T47D (cell line): ENCODE measurements at regions not wholly inside any gene's neighbourhood (a gene's known extent, or its start where the extent isn't known, plus 50 kb on each side); places are given as distances from the start of the nearest gene placed in this dataset.

Experiments
- DNase-seq, 2 experiments: peaks; one replicate each; pipeline versions ENCODE4 v3.0.0 to v3.0.0-alpha.2; 2011 to 2012; ENCODE audit warnings: low read depth in 1 of 2, low spot score in 1 of 2
- JUND ChIP-seq: IDR thresholded peaks from 2 replicates; pipeline ENCODE4 v1.6.1; 2012; ENCODE audit warnings: low read depth
- in situ Hi-C: cut with HindIII; loops from 2 replicates; pipeline ENCODE4 v1.10.0; 2016; ENCODE audit warnings: low sequenced_read_pairs, low pct_unique_long_range_greater_than_20kb

GRCh38 chr6:169988769-169989550, 237.5 kb downstream of the ERMARD start:
- no peak for DNase-seq
- TF ChIP-seq JUND, result no peak
- in situ Hi-C loops, result no loop called here

DNA sequence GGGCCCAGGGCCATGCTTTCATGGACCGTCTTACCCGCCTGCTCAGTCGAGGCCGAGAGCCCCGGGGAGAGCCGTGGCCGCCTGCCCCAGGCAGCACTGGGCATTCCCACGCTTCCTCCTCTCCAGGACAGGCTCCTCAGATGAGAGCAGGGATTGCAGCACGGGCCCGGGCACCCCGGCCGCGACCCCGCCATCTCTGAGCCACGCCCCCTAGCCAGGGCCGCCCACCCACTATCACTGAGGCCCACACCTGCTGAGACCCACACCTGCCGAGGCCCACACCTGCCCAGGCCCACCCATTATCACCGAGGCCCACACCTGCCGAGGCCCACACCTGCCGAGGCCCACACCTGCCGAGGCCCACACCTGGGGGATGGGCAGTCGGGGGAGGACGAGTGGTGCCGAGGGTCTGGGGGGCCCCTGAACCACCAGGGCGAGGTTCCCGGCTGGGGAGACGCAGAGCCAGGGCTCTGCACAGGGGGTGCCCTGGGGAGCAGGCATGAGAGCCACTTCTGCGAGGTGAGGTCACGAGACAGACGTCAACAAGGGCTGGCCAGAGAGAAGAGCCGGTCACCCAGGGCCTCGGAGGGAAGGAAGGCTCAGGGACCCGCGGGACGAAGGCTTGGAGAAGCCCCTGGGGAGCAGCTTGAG, 235.6 kb downstream of the ERMARD start:
- in situ Hi-C loops, result no loop called here
- TF ChIP-seq JUND, result no peak
- no peak for DNase-seq

GRCh38 chr6:169986171-169986847, 234.9 kb downstream of the ERMARD start:
- no peak for DNase-seq
- in situ Hi-C loops, result no loop called here
- TF ChIP-seq JUND, result no peak

GRCh38 chr6:169985121-169986015, 233.9 kb downstream of the ERMARD start:
- in situ Hi-C loops, result no loop called here
- no peak for TF ChIP-seq JUND
- no peak for DNase-seq

GRCh38 chr6:169984181-169985120, 233.0 kb downstream of the ERMARD start:
- TF ChIP-seq JUND, result no peak
- no peak for DNase-seq
- in situ Hi-C loops, result no loop called here

DNA sequence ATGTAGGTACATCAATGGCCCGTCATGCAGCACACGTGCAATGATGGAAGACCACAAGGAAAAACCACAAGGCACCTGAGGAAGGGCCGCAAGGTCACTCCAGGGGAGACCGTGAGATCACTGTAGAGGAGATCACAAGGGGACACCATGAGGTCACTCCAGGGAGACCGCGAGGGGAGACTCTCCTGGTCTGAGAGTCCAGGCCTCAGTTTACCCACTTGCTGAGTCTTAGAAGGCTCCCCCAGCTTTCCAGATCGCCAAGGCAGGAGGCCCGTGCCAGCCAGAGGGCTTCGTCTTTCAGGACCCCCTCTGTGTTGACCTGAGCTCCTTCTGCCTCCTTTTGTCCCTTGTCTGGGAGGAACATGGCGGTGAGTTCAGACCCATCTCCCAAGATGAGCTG, 232.2 kb downstream of the ERMARD start:
- no peak for TF ChIP-seq JUND
- no peak for DNase-seq
- in situ Hi-C loops, result no loop called here

DNA sequence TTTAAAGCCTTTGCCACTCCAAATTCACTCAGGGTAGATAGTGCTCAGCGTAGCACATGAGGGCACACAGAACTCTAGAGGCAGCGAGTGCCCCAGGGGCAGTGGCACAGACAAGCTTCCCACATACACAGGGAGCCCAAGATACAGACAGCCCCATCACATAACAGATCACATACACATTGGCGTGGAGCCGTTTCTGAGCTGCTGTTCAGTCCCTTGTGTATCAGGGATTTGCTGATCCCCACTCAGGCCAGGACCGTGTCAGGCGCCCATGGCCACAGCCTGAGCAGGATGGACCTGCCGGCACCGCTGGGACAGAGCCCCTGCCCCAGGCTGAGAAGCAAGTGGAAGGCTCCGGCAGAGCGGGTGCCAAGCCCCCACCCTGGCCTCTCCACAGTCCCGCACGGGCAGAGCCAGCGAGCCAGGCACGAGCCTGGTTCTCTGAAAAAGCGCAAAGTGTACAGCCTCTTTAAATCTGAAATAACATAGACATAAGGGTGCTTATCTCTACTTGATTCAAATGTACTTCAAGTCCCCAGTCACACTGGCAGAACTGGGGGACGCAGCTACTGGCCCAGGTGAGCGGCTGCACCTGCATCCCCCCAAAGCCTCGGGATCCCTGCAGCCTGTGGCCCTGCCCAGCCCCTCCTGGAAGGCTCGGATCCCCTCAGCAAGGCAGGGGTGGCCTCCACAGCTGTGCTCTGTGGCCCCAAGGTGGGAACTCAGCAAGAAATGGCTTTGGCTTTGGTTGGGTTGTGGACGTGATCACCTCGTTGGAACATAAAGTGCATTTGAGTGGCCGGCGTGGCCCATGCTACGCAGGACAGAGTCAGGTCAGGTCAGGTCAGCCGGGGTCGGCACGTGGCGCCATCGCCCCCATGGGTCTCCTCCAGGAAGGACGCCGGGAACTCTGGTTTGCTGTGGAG, 231.3 kb downstream of the ERMARD start:
- no peak for DNase-seq
- in situ Hi-C loops, result no loop called here
- TF ChIP-seq JUND, result no peak

- in situ Hi-C loops, result no loop called here
- no peak for TF ChIP-seq JUND
- DNase-seq, result no peak
Observed at GRCh38 chr6:169981969-169982368, 230.5 kb downstream of the ERMARD start.

- in situ Hi-C loops, result no loop called here
- TF ChIP-seq JUND, result no peak
- DNase-seq, result no peak
Observed at GRCh38 chr6:169981568-169981967, 230.1 kb downstream of the ERMARD start.

DNA sequence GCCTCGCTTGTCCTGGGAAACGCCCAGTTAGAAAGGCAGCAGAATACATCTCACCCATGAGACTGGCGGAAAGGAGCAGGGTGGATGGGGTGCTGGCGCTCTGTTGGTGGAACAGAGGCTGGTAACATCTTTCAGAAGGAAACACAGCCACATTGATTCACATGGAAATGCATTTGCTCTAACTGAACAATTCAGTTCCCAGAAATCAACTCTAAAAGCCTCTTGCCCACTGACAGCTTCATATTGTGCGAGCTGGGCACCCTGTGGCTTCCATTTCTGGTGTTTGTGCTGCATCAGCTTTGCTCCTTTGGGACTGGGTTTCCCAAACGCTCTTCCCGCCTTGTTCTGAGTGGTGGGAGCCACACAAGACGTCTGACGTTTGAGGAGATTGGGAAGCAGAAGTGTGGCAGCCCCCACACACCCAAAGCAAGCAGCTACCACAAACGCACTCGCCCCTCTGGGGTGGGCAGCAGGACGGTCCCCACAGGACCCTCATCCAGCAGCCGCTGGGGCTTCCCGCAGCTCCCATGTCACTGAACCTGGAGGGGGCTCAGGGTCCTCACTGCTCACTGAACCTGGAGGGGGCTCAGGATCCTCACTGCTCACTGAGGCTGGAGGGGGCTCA, 229.5 kb downstream of the ERMARD start:
- no peak for TF ChIP-seq JUND

More for the DNA sequence above, 229.5 kb downstream of the ERMARD start:
- in situ Hi-C loops, result no loop called here
- no peak for DNase-seq
